ENCODE measurements at regions not wholly inside any gene's neighbourhood (a gene's known extent, or its start where the extent isn't known, plus 50 kb on each side); places are given as distances from the start of the nearest gene placed in this dataset.

DNA sequence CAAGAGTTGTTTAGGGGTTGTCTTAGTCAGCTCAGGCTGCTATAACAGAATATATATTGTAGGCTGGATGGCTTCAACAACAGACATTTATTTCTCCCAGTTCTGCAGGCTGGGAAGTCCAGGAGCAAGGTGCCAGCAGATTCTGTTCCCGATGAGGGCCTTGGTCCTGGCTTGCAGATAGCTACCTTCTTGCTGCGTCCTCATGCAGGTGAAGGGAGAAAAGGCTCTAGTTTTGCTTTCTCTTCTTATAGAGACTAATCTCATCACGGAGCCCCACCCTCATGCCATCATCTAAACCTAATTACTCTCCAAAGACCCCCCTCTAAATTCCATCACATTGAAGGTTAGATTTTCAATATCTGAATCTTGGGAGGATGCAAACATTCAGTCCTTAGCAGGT is 246.0 kb upstream of the ANKRD55 start:
- no peak for DNase-seq

DNA sequence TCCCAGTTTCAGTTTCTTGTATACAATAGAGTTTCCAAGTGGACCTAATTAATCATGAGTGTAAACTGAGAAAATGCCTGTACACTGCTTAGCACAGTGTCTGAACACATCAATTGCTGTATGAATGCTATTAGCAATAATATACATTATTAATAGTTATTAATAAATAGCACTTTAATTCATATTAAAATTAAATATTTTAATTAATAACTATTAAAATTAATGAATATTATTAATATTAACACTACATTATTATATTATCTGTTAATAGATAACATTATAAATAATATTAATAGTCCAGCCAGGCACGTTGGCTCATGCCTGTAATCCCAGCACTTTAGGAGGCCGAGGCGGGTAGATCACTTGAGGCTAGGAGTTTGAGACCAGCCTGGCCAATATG is 244.9 kb upstream of the ANKRD55 start:
- no peak for DNase-seq

DNA sequence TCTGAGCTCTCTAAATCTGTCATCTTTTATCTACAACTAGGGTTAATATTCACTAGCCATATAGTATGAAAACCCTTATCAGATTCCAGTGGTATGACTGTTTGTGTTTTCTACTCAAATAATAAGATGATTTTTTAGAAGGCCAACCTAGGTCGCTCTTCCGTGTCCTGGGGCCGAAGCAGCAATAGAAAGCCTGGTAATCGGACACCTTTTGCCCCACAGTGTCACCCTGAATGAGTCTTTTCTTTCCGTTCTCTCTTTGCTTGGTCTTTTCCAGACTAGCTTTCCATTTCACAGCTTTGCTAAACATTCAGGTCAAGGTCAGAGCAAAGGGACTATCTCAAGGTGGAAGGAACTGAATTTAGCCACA is 243.3 kb upstream of the ANKRD55 start:
- no peak for DNase-seq

DNA sequence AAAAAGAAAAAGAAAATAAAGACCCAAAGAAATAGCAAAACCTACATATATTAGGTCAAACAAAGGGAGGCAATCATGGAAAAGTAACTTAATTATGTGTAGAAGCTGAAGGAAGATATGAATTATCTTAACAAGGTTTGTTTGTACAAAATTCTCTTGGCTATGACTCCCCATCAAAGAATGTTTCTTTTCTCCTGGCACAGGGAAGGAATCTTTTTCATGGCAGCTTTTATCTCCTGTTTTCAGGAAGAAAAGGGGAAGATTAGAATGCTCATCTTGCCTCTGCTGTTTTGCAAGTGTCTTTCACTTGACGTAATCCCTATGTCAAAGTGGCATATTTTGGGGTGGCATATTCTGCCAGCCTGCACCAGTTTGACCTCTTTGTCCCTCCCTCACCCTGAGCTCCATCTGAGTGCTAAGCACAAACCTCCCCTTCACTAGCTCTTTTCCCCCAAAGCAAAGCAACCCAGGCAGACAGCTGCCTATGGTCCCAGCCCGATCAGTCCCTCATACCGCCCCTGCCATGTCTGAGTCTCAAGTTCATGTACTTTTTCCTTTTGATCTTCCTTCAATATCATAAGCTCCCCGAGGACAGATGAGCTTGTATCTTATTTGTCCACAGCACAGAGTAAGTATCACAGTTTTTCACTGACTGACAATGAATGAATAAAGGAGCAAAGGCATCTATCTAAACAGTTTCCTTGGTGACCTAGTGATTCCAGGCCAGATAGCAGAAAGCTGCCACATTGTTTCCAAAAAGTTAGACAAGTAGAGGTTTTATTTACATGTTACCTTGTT is 242.8 kb upstream of the ANKRD55 start:
- no peak for DNase-seq

DNA sequence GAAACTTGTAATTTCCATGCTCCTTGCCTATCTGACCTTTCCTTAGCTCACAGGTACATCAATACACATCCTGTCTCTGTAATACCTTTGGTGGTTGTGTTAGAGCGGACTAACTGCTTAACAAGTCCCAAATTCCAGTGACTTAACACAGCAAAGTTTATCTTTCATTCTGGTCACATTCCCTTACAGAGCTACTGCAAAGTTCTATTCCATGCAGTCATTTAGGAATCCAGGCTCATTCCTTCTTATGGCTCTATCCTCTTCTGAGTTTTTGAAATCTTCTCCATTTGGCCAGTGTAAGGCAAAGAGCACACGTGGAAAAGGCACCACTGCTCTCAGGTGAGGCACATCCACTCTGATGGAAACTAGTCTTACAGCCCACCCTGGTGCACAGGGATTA is 238.6 kb upstream of the ANKRD55 start:
- DNase-seq: no peak

DNA sequence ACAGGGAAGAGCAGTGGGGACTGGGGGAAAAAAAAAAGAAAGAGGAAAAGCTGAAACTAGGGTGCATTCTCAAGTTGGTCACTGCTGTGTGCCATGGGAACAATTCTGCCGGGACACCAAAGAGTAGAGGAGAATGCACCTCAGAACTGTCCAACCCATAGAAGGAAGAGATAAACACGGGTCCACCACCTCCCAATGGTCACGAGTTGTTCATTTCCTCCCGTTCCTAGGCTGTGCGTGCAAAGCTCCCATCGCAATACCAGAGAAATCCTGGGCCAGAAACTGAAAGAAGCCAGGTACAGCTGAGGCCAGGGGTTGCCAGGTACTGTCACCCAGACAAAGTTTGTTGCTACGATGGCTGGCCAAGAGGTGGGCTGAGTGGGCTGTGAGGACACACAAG is 236.9 kb upstream of the ANKRD55 start:
- no peak for DNase-seq

DNA sequence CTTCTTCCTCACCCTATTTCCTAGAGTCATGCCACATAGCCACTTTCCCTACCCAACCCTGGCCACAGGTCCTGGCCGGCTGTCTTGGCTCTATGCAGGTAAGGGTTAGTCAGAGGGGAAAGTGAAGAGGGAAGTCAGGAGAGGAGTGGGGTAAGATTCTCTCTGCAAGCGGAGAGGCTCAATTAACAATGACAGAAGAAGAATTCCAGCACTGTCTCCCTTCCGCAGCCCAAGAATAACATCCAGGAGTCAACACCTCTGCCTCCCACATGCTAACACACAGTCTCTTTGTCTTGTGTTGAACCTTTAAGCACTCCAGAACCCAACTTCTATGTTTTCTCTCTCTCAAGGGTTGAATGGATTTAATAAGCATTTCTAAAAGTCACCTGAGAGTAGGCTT is 235.1 kb upstream of the ANKRD55 start:
- no peak for DNase-seq

DNA sequence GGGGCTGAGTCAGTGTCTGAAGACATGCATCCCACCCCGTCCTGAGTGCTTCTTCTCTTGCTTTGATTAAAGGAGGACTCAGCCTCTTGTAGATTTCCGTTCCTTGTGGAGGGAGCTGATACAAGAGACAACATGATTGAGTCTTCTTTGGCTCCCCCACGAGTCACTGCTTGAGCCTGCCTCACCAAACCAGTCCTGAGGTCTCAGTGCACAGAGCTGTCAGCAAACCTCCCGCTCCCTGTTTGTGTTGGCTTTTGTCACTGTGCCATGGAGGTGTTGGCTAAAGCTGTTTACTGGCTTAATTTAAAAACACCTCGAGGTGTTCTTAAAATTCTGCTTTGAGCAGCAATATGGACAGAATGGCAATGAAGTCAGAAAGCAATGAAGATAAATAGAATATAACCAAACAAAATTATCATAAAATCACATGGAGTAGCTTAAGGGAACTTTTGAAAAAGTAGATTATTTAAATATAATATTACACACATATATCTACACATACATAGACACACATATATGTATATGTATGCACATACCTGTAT is 234.1 kb upstream of the ANKRD55 start:
- no peak for DNase-seq

DNA sequence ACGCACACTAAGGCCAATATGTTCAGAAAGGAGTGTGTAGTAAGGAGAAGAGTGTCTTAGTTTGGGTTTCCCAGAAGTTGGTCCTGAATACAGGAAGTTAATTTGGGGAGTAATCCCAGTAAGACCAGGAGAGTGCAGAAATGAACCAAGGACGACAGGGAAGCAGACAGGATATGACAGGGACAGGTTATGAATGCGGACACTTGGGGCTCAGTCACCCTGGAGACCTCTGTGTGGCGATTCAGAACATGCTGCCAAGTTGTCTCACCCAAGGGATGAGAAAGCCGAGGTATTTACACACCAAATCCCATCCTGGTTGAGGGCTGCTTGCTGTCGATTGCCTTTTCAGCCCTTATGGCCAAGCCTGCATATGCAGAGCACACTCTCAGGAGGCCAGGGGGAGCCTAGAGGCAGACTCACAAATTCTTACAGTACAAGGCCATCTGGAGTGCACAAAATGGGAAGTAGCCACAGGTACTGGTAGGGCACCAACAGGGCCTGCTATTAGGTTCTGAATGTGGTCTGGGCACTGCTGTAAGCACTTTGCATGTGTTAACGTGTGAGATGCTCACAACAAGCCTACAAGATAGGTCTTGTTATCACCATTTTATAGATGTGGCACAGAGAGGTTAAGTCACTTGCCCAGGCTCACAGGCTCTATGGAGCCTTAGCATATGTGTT is 233.1 kb upstream of the ANKRD55 start:
- DNase-seq: no peak

DNA sequence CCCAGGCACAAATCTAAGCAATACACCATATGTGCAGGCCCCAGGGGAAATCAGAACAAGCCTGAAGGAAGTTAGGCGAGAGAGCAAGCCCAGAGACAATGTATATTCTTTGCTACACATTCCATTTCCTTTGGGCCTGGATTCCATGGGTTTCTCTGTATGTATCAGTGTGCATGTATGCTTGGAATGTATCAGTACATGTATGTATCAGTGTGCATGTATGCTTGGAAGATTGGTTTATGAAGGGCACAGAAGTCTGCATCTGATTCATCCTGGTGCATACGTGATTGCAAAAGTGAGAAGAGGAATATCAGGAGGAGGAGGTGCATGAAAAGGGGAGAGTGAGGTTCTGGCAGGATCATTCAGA is 232.6 kb upstream of the ANKRD55 start:
- DNase-seq: no peak

DNA sequence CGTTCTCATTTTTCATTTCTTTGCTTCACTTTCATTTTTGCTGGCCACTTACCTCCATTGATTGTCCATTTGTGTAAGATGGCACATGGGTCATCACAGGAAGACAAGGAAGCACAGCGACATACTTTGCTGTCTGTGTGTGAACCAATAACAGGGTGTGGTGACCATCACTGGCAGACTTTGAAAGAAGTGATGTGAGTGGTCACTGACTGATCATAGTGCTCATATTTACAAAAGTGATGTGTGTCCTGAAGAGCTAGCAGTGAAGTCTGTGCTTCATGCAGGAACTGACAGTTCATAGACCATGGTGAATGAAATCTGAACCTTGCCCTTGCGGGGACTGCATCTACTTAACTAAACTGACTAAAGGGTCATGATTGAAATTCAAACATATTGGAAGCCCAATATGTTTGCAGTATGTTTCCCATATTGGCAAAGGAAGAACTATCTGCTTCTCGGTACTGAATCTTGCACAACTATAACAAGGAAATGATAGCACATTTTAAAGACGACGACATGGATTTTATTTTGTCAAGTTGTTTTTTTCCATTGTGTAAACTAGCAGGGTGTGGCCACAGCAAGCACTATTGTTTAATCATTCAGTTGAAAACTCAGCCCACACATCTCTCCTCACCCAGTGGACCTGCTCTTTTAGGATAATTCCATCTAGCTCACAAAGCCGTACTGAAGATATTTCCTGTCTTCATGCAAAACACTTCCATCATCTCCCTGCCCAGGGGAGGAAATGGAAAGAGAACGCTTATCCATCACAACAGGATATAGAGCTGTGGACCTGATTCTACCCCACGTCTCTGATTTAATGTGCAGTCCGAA is 232.0 kb upstream of the ANKRD55 start:
- no peak for DNase-seq

DNA sequence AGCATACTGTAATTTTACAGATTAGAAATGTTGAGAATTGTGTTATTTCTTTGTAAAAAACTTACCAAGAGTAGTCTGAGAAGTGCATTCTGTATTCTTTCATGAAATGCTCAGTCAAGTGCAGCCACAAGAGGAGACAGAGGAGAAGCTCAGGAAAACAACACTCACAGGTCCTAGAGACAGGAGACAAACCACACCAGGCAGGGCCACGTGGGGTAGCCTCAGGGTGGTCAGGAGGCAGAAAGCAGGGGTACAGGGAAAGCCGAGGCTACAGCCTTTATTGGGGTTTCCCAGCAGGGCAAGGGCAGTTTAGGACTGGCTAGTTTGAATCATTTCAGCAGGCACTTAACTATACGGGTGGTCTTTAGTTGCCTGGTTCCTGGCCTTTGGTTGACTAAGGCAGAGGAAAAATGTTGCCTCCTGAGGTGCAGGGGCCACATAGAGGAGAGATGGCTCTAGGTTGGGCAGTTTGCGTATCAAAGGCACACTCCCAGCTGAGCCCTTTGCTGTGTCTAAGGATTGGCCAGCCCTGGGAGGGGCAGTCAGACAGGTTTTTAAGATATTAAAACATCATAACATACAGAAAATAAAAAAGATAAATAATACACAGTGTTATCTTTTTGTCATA is 230.9 kb upstream of the ANKRD55 start:
- DNase-seq: no peak

DNA sequence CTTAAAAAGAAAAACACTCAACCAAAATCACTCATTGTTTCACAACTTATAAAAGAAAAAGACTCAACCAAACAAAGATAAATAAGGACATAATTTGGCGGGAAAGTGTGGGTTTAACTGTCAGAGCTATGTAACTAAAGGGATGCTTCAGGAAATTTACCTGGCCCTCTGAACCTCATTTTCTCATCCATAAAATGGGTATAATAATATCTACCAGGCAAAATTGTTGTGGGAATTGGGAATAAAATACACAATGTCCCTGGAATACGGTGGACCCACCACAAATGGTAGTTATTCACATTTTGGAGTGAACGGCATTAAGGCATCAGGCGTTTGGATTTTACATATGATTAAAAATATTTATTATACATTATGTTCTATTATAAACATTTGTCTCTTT is 228.5 kb upstream of the ANKRD55 start:
- DNase-seq: no peak

DNA sequence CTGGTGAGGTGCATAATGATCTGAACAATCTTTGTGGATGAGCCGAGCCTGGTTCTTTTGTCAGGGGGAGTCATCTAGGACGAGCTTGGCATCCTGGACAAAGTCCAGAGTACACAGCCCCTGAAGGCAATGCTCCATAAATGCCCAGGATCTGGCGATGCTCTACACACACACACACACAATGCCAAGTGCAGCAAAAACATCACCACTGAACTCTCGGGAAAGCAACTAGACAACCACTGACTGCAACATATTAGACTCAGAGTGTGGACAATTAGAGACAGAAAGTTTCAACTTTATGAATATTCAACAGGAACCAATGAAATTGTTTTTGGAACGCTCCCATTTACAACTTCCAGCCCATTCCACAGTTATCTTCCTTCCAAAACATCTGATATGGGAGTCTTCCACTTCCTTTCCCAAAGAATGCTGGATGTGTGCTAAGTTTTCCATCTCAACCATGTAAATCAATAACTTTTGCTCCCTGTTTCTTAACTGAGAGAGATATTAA is 227.6 kb upstream of the ANKRD55 start:
- no peak for DNase-seq

DNA sequence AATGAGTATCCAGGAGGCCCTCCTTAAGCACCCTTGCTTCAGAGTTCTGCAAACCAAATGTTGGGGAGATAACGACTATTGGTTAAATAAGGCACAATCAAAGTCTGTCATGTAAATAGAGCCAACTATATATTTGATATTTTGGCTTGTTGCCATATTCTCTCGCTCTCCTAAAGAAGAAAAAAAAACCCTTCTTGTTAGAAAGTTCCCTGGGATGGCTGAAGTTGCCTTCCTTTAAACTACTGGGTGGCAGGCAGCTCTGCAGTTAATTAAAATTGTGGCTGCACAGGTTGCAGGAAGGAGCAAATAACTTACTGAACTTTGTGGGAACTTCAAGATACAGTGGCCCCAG is 227.0 kb upstream of the ANKRD55 start:
- DNase-seq: no peak

DNA sequence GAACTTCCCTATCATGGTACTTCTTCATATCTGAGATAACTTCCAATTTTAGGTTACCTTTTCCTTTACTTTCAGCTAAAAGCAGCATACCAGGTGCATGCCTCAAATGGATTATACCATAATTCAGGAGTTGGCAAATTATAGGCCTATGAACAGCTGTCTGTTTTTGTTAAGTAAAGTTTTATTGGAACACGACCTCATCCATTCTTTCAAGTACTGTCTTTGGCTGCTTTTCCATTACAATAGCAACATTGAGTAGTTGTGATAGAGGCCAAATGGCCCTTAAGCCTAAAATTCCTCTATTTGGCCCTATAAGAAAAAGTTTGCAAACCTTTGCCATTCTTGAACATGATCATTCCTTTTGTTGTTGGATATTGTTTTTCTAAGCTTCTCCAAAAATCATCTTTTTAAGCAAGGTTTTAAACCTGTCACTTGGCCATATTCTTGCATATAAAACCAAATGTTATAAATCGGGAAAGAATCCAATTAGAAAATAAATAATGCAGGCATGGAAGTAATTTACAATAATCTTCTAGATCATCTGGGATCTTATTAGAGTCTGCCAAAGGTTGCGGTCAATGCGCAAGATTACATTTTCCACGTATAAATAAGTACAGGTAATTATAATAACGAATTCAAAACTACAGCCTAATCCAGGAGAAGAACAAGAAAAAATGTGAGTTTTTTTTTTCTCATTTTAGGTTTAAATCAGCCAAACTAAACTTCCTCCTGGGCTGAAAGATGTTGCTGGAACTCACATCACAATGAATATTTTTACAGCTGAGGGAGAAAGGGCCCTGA is 226.5 kb upstream of the ANKRD55 start:
- DNase-seq: no peak

DNA sequence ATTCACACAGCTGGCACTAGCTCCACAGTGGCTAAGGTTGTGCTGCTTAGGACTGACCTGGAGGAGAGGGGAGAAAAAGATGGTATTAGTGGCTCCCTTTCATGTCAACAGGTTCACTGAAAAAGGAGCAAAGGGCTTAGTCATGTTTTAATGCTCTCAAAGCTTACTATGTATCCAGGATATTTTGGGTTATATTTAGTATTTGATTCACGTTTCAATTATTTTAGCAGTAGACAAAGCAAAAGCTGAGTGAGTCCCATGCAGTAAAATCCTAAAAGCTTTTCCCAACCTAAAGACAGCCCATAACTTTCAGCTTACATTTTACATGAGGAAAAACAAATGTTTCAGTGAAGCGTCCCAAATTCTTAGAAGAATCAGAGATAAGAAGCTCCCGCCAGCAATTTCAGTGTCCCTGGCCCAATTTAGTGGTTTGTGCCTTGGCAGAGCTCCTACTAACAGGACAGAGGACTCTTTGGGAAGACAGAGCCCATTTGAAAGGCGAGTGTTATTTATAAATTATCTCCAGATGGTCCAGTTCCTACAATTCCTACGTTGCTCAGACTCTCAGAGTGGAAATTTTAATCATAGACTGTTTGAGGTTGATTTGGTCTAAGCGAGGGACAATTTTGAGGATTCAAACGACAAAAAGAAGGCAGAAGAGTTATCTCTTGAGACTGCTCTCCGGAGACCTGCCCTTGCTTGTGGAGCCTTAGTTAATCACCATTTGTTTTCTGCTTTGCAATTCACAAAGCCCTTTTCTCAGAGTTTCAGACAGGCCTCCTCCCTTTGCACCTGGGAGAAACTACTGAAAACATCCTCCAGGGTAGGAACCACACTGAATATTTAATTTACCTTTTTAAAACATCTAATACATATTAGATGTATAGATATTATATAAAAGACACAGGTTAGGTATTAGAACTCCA is 225.0 kb upstream of the ANKRD55 start:
- no peak for DNase-seq

DNA sequence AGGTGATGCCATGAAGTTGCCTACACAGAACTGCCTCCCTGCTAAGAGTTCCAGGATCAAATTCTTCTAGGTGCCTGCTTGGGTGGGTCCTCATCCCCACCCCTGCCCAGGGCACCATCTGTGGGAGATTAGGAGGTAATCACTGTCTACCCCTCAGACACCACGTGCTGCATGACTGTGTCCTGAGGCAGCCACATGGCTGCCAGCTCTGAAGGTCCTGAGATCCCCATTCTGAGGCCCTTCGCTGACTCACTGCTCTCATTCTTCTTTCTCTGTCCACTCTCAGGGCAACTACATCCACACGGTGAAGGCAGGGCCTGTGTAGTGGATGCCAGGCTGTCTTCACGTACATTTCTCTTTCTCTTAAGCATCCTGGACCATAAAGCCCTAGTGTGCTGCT is 222.9 kb upstream of the ANKRD55 start:
- DNase-seq: no peak

DNA sequence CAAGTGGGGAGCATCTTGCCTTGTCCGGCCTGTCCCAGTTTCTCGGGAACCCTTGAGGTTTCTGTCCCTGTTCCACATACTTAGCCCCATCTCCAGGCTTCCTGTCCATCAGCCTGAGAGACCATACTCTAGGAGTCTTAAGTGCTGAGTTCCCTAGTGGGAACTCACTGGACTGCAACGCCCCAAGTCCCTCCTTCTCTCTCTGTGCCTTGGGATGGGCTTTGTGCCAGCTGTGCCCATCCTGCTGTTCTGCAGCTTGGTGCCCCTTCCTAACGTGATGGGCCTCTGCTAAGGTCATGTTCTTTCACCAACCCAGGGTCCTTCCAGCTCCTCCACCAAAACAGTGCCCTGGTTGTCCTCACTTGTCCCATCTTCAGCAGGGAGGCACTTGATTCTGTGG is 222.3 kb upstream of the ANKRD55 start:
- DNase-seq: no peak

DNA sequence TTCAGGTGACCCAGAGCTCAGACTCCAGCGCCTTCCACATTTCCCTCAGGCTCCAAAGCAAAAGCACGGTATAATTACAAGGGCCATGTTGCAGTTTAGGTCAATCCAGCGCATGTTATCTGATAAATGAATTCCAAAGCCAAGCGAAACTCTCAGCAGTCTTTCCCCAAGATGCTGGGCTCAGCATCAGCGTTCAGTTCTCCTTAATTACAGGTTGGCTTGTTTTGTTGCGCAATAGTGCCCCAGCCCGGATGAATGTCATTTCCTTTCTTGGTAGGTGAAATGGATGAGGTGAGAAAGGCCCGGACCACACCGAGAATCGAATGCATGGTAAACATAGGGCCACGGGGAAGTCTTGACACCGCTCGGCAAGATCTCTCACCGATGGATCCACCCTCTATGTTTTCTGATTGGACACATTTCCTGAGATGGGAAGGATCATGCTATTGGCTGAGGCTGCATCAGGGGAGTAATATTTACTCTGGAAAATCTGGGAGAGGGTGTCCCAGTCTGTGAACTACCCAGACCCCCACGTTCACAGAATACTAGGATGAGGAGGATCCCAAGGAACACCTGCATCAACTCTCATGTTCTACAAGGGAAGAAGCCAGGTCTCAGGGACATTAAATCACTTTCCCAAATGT is 221.2 kb upstream of the ANKRD55 start:
- DNase-seq: no peak

DNA sequence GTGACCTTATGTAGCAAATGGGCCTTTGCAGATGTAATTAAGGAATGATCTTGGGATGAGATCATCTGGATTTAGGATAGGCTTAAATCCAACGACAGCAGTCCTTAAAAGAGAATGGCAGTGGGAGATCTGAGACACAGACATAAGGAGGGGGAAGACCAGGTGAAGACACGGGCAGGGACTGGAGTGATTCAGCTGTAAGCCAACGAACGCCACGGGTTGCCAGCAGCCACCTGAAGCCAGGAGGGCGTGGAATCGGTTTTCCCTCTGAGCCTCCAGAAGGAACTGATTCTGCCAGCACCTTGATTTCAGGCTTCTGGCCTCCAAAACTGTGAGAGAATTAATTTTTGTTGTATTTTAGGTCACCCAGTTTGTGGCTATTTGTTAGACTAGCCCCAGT is 218.6 kb upstream of the ANKRD55 start:
- DNase-seq: no peak
